NB4 (cell line): ENCODE measurements at regions not wholly inside any gene's neighbourhood (a gene's known extent, or its start where the extent isn't known, plus 50 kb on each side); places are given as distances from the start of the nearest gene placed in this dataset.

Experiments
- CTCF ChIP-seq: IDR thresholded peaks from one replicate; pipeline ENCODE4 v1.5.1; 2012; ENCODE audit warnings: low read depth, low read length
- POLR2A ChIP-seq: IDR thresholded peaks from 2 replicates; pipeline ENCODE4 v1.6.1; 2011; ENCODE audit warnings: mild to moderate bottlenecking; ENCODE audit not compliant: insufficient read length; ENCODE audit errors: extremely low read depth

GRCh38 chr1:164971391-164971790 lies 385.1 kb downstream of the LMX1A start:
- TF ChIP-seq CTCF (no peak), POLR2A (no peak)
